Right lobe of liver (tissue), 6 donors: ENCODE measurements at regions not wholly inside any gene's neighbourhood (a gene's known extent, or its start where the extent isn't known, plus 50 kb on each side); places are given as distances from the start of the nearest gene placed in this dataset.
"Not testable (repeated sequence)": the region's sequence is repeated elsewhere in the genome, so short reads cannot be mapped to it uniquely, and the experiment has no call there.

ENCODE experiments used
- ATAC-seq, 4 donors: fragments of 200-7000 bp; cut with Tn5 transposase; one replicate each; pipeline ENCODE4 v1.9.1; 2020; ENCODE audit warnings: mild to moderate bottlenecking in 4 of 4, moderate library complexity in 4 of 4
- DNase-seq, 3 donors: peaks; one replicate each; pipeline ENCODE4 v3.0.0-alpha.2; 2020
- H3K27ac ChIP-seq, 3 donors: fragments of 200-600 bp; one replicate each; pipeline ENCODE4 v1.8.0; 2022
- H3K27me3 ChIP-seq, 2 donors: fragments of 200-600 bp; one replicate each; pipeline ENCODE4 v1.8.0; 2022
- H3K36me3 ChIP-seq, 4 donors: fragments of 200-600 bp; sonication (generic) in 1 of 4; one replicate each; pipeline versions ENCODE4 v1.5.1 to v1.8.0; 2017 to 2022; ENCODE audit warnings: control low read depth in 1 of 4
- H3K4me1 ChIP-seq, 4 donors: fragments of 200-600 bp; sonication (generic) in 1 of 4; one replicate each; pipeline versions ENCODE4 v1.5.1 to v1.8.0; 2017 to 2022; ENCODE audit warnings: control low read depth in 1 of 4
- H3K4me3 ChIP-seq, 3 donors: fragments of 200-600 bp; one replicate each; pipeline ENCODE4 v1.8.0; 2022
- H3K9me3 ChIP-seq, 4 donors: fragments of 200-600 bp; sonication (generic) in 1 of 4; one replicate each; pipeline versions ENCODE4 v1.5.1 to v1.8.0; 2017 to 2022; ENCODE audit warnings: control low read depth in 1 of 4
- CTCF ChIP-seq, 4 donors: fragments of 200-600 bp in 3 of 4; fragments of 450-650 bp in 1 of 4; IDR thresholded peaks; one replicate each; pipeline versions ENCODE4 v1.5.1 to v1.8.0; 2016 to 2022; ENCODE audit warnings: antibody characterized with exemption in 4 of 4, mild to moderate bottlenecking in 2 of 4
- POLR2A ChIP-seq: fragments of 450-650 bp; IDR thresholded peaks from one replicate; pipeline ENCODE4 v1.6.1; 2017; ENCODE audit warnings: antibody characterized with exemption, mild to moderate bottlenecking
- WGBS: methylation state at CpG from one replicate; pipeline ENCODE4 v1.1.6; 2018; ENCODE audit warnings: low coverage, low lambda C conversion rate; ENCODE audit not compliant: insufficient coverage; ENCODE audit errors: missing lambda C conversion rate; 5-methylcytosine and 5-hydroxymethylcytosine counted together
- intact Hi-C, 2 donors: fragments of 100-400 bp; cut with DNase I; formaldehyde crosslinking; loops; one replicate each; pipeline versions ENCODE4 v1.11.2 to v1.14.1; 2022
- donor health status: DM: no; HTN: yes; CAD: no.
- donor health status: DM: no; HTN: no; CAD: no.
- donor health status: DM: no; HTN: no; CAD: no.
- donor health status: DM: no; HTN: yes; CAD: no.
- donor health status: DM: no; HTN: yes; CAD: no.

- TF ChIP-seq POLR2A: no peak
- TF ChIP-seq CTCF (IDR thresholded peaks at IDR 0.05): no peak
- H3K27me3 ChIP-seq: no peaks in the 10 kb centered on the region
- DNase-seq (no peak), ATAC-seq (no peak)
- H3K4me3 ChIP-seq: no peak overlapping the region
- H3K27ac ChIP-seq: no peak overlapping the region
- no peaks in the 10 kb centered on the region for H3K9me3 ChIP-seq
- H3K4me1 ChIP-seq: no peaks in the 10 kb centered on the region
- WGBS: 89% methylated on average over 1 of the region's 1 CpG
- intact Hi-C loops: no loop called here
- H3K36me3 ChIP-seq: no peaks in the 10 kb centered on the region
These were observed 699.7 kb upstream of the ZNF804A start for GRCh38 chr2:183898641-183899040.

GRCh38 chr2:183901931-183902330 is 696.4 kb upstream of the ZNF804A start:
- Histone ChIP-seq H3K27ac (no peak overlapping the region), H3K4me3 (no peak overlapping the region), H3K36me3 (no peaks in the 10 kb centered on the region), H3K27me3 (no peaks in the 10 kb centered on the region), H3K4me1 (no peaks in the 10 kb centered on the region), H3K9me3 (no peaks in the 10 kb centered on the region)
- intact Hi-C loops: no loop called here
- ATAC-seq (no peak), DNase-seq (no peak)
- TF ChIP-seq POLR2A: no peak
- TF ChIP-seq CTCF (IDR thresholded peaks at IDR 0.05): no peak

- WGBS: 66% methylated on average over 2 of the region's 2 CpGs
- no peaks in the 10 kb centered on the region for H3K9me3 ChIP-seq
- H3K27ac ChIP-seq: no peak overlapping the region
- H3K27me3 ChIP-seq: no peaks in the 10 kb centered on the region
- no peak for TF ChIP-seq POLR2A
- TF ChIP-seq CTCF (IDR thresholded peaks at IDR 0.05): no peak
- H3K36me3 ChIP-seq: no peaks in the 10 kb centered on the region
- DNase-seq: no peak
- no peak overlapping the region for H3K4me3 ChIP-seq
- H3K4me1 ChIP-seq: no peaks in the 10 kb centered on the region
- intact Hi-C loops: no loop called here
- ATAC-seq: no peak
These were observed 695.3 kb upstream of the ZNF804A start for GRCh38 chr2:183903026-183903425.

GRCh38 chr2:183916041-183916440 is 682.3 kb upstream of the ZNF804A start:
- H3K4me1 ChIP-seq, H3K27me3 ChIP-seq, H3K9me3 ChIP-seq, DNase-seq, H3K36me3 ChIP-seq, H3K27ac ChIP-seq, ATAC-seq, H3K4me3 ChIP-seq, intact Hi-C loops: not testable (repeated sequence)
- WGBS: 21% methylated on average over 2 of the region's 3 CpGs

- WGBS: 26% methylated on average over 1 of the region's 1 CpG
- no peaks in the 10 kb centered on the region for H3K4me1 ChIP-seq
- no peak overlapping the region for H3K27ac ChIP-seq
- intact Hi-C loops: no loop called here
- H3K36me3 ChIP-seq: no peaks in the 10 kb centered on the region
- TF ChIP-seq POLR2A: no peak
- no peak for TF ChIP-seq CTCF (IDR thresholded peaks at IDR 0.05)
- ATAC-seq (no peak), DNase-seq (no peak)
- no peaks in the 10 kb centered on the region for H3K9me3 ChIP-seq
- H3K4me3 ChIP-seq: no peak overlapping the region
- H3K27me3 ChIP-seq: no peaks in the 10 kb centered on the region
These were observed 679.2 kb upstream of the ZNF804A start for GRCh38 chr2:183919167-183919566.
